WTC11 (cell line): ENCODE measurements at regions not wholly inside any gene's neighbourhood (a gene's known extent, or its start where the extent isn't known, plus 50 kb on each side); places are given as distances from the start of the nearest gene placed in this dataset.

ENCODE experiments used
- ATAC-seq: fragments of 200-7000 bp; cut with Tn5 transposase; 2 replicates; pipeline ENCODE4 v1.10.0; 2021; ENCODE audit warnings: mild to moderate bottlenecking, moderate library complexity
- CTCF ChIA-PET: fragments of 300-600 bp; sonication (Branson Sonifier 250); formaldehyde crosslinking; loops from one replicate; lab custom pipeline; 2021; ENCODE audit warnings: antibody characterized with exemption; lab: Charles Lee
- POLR2A ChIA-PET: fragments of 350-600 bp; sonication (Branson Sonifier 250); formaldehyde crosslinking; loops from one replicate; lab custom pipeline; 2021; ENCODE audit warnings: antibody characterized with exemption; lab: Charles Lee
- DNase-seq: peaks from one replicate; pipeline ENCODE4 v3.0.0; 2021; ENCODE audit warnings: low spot score
- H3K27ac Mint-ChIP-seq: 2 replicates; pipeline ENCODE4 v1.8.0; 2021; ENCODE audit warnings: mixed read lengths
- H3K27me3 Mint-ChIP-seq: 2 replicates; pipeline ENCODE4 v1.8.0; 2021; ENCODE audit warnings: low read depth, mild to moderate bottlenecking, moderate library complexity, mixed read lengths
- H3K36me3 Mint-ChIP-seq: 2 replicates; pipeline ENCODE4 v1.8.0; 2021; ENCODE audit warnings: mixed read lengths
- H3K4me1 Mint-ChIP-seq: 2 replicates; pipeline ENCODE4 v1.8.0; 2022; ENCODE audit warnings: mixed read lengths
- H3K4me3 Mint-ChIP-seq: 2 replicates; pipeline ENCODE4 v1.8.0; 2021; ENCODE audit warnings: mild to moderate bottlenecking, moderate library complexity, mixed read lengths
- H3K9me3 Mint-ChIP-seq: 2 replicates; pipeline ENCODE4 v1.8.0; 2021; ENCODE audit warnings: mixed read lengths
- CREB1 ChIP-seq: sonication (generic); formaldehyde crosslinking; IDR thresholded peaks from 2 replicates; pipeline ENCODE4 v1.8.0; 2023; ENCODE audit warnings: mild to moderate bottlenecking, missing genetic modification reagents
- ETV6 ChIP-seq: sonication (generic); formaldehyde crosslinking; IDR thresholded peaks from 2 replicates; pipeline ENCODE4 v1.8.1; 2022; ENCODE audit warnings: mild to moderate bottlenecking, missing genetic modification reagents
- FOXK1 ChIP-seq: sonication (generic); formaldehyde crosslinking; IDR thresholded peaks from 2 replicates; pipeline ENCODE4 v1.8.0; 2022; ENCODE audit warnings: mild to moderate bottlenecking, moderate library complexity, missing genetic modification reagents
- GABPB1 ChIP-seq: sonication (generic); formaldehyde crosslinking; IDR thresholded peaks from 2 replicates; pipeline ENCODE4 v1.8.1; 2023; ENCODE audit warnings: mild to moderate bottlenecking, missing genetic modification reagents
- MXD4 ChIP-seq: fragments of 250-450 bp; sonication (Bioruptor Pico); IDR thresholded peaks from 2 replicates; pipeline ENCODE4 v1.8.0; 2021; ENCODE audit warnings: mild to moderate bottlenecking, moderate library complexity, borderline replicate concordance
- NFATC4 ChIP-seq: fragments of 250-450 bp; sonication (Bioruptor Pico); IDR thresholded peaks from 2 replicates; pipeline ENCODE4 v1.9.0; 2021; ENCODE audit warnings: mild to moderate bottlenecking
- NR2C2 ChIP-seq: sonication (generic); formaldehyde crosslinking; IDR thresholded peaks from 2 replicates; pipeline ENCODE4 v1.8.0; 2022; ENCODE audit warnings: mild to moderate bottlenecking, missing genetic modification reagents
- NR3C1 ChIP-seq: sonication (generic); formaldehyde crosslinking; conservative IDR thresholded peaks from 2 replicates; pipeline ENCODE4 v1.8.1; 2023; ENCODE audit warnings: low read depth, mild to moderate bottlenecking, missing genetic modification reagents
- SP1 ChIP-seq: sonication (generic); formaldehyde crosslinking; conservative IDR thresholded peaks from 2 replicates; pipeline ENCODE4 v1.8.1; 2022; ENCODE audit warnings: missing genetic modification reagents
- TEAD1 ChIP-seq: sonication (generic); formaldehyde crosslinking; IDR thresholded peaks from 2 replicates; pipeline ENCODE4 v1.8.0; 2022; ENCODE audit warnings: mild to moderate bottlenecking, missing genetic modification reagents
- ZNF263 ChIP-seq: sonication (generic); formaldehyde crosslinking; IDR thresholded peaks from 2 replicates; pipeline ENCODE4 v1.8.1; 2022; ENCODE audit warnings: low read depth, mild to moderate bottlenecking, moderate library complexity, missing genetic modification reagents
- TF ChIP-seq, protein P1 (sequence below): sonication (generic); formaldehyde crosslinking; IDR thresholded peaks from 2 replicates; pipeline ENCODE4 v1.8.0; 2022; ENCODE audit warnings: mild to moderate bottlenecking, missing genetic modification reagents
- TF ChIP-seq, protein P2 (sequence below): sonication (generic); formaldehyde crosslinking; IDR thresholded peaks from 2 replicates; pipeline ENCODE4 v1.8.1; 2023; ENCODE audit warnings: mild to moderate bottlenecking, missing genetic modification reagents, moderate library complexity
- TF ChIP-seq, protein P3 (sequence below): sonication (generic); formaldehyde crosslinking; IDR thresholded peaks from 2 replicates; pipeline ENCODE4 v1.8.1; 2023; ENCODE audit warnings: mild to moderate bottlenecking, missing genetic modification reagents
- TF ChIP-seq, protein P4 (sequence below): sonication (generic); formaldehyde crosslinking; conservative IDR thresholded peaks from 2 replicates; pipeline ENCODE4 v1.8.1; 2022; ENCODE audit warnings: mild to moderate bottlenecking, missing genetic modification reagents
- TF ChIP-seq, protein P5 (sequence below): sonication (generic); formaldehyde crosslinking; IDR thresholded peaks from 2 replicates; pipeline ENCODE4 v1.8.1; 2022; ENCODE audit warnings: low read depth, missing genetic modification reagents, borderline replicate concordance
- TF ChIP-seq, protein P6 (sequence below): sonication (generic); formaldehyde crosslinking; IDR thresholded peaks from 2 replicates; pipeline ENCODE4 v1.8.1; 2023; ENCODE audit warnings: mild to moderate bottlenecking, missing genetic modification reagents, moderate library complexity
- TF ChIP-seq, protein P7 (sequence below): fragments of 250-450 bp; sonication (Bioruptor Pico); IDR thresholded peaks from 2 replicates; pipeline ENCODE4 v1.9.0; 2021; ENCODE audit warnings: mild to moderate bottlenecking
- TF ChIP-seq, protein P8 (sequence below): sonication (generic); formaldehyde crosslinking; IDR thresholded peaks from 2 replicates; pipeline ENCODE4 v1.8.1; 2023; ENCODE audit warnings: mild to moderate bottlenecking, missing genetic modification reagents, borderline replicate concordance

DNA sequence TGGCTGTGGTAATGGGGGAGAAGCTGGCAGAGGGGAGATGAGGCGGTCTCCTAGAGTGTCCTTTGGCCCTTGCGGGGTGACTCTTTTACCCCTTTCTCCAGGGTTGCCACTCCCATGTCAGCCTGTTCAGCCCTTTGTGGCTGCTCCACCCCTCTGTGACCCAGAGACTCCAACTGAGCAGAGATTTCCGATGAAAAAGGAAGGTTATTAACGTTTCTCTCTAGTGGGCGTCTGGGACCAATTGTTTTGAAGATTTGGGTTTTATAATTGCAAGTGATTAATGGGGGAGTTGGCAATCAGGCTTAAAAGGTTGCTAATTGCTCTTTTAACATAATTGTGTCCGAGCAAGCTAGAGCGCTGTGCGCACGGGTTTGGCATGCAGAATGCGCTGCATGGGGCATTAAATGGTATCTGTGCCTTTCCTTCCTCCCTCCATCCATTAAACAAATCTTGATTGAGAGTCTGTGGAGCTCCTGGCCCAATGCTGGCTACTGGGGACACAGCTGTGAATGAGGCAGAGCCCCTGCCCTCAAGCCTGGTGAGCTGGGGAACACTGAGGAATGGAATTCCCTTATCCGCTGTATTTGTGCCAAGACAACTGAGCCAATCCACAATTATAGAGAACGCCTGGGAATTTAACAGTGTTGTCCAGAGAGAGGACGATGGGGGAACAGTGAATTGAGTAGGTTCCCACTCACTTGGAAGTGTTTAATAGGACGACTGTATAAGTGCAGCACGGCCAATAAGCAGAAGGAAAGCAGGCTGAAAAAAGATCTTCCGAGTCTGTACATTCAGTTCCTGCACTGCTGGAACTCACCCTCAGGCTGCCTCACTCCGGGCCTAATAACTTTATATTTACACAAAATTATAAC is 295.9 kb downstream of the MIAT start:
- ATAC-seq = peak; percentile 83
- TF ChIP-seq, protein P1, sequence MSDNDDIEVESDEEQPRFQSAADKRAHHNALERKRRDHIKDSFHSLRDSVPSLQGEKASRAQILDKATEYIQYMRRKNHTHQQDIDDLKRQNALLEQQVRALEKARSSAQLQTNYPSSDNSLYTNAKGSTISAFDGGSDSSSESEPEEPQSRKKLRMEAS (CRISPR knock-in tag) = peak; percentile 20; the same call in 1 of the 2 replicates
- TF ChIP-seq FOXK1 (CRISPR knock-in tag) (0 out of 2 replicates have a peak, but pooled peaks have one; percentile 41), SP1 (CRISPR knock-in tag) (peak; percentile 37; the same call in 1 of the 2 replicates), ETV6 (CRISPR knock-in tag) (0 out of 2 replicates have a peak, but pooled peaks have one; percentile 19), TEAD1 (CRISPR knock-in tag) (peak; percentile 87)
- TF ChIP-seq, protein P2, sequence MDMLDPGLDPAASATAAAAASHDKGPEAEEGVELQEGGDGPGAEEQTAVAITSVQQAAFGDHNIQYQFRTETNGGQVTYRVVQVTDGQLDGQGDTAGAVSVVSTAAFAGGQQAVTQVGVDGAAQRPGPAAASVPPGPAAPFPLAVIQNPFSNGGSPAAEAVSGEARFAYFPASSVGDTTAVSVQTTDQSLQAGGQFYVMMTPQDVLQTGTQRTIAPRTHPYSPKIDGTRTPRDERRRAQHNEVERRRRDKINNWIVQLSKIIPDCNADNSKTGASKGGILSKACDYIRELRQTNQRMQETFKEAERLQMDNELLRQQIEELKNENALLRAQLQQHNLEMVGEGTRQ (CRISPR knock-in tag) = 0 out of 2 replicates have a peak, but pooled peaks have one; percentile 14
- TF ChIP-seq, protein P3, sequence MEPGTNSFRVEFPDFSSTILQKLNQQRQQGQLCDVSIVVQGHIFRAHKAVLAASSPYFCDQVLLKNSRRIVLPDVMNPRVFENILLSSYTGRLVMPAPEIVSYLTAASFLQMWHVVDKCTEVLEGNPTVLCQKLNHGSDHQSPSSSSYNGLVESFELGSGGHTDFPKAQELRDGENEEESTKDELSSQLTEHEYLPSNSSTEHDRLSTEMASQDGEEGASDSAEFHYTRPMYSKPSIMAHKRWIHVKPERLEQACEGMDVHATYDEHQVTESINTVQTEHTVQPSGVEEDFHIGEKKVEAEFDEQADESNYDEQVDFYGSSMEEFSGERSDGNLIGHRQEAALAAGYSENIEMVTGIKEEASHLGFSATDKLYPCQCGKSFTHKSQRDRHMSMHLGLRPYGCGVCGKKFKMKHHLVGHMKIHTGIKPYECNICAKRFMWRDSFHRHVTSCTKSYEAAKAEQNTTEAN = no peak
- TF ChIP-seq, protein P4, sequence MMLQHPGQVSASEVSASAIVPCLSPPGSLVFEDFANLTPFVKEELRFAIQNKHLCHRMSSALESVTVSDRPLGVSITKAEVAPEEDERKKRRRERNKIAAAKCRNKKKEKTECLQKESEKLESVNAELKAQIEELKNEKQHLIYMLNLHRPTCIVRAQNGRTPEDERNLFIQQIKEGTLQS (CRISPR knock-in tag) = no peak
- Mint-ChIP-seq H3K27me3 (peaks cover 56% of the 10 kb centered on the region), H3K9me3 (no peaks in the 10 kb centered on the region), H3K4me1 (peaks cover 59% of the 10 kb centered on the region), H3K27ac (no peak overlapping the region), H3K36me3 (no peaks in the 10 kb centered on the region), H3K4me3 (peak overlapping the region; percentile 57)
- CTCF ChIA-PET = interaction anchor here (2.0 kb wide), 1 partner anchor 117 kb away, joined by 6 read pairs; no protein-coding TSS in a partner anchor
- POLR2A ChIA-PET = no interaction called here
- peak; percentile 28 for DNase-seq

DNA sequence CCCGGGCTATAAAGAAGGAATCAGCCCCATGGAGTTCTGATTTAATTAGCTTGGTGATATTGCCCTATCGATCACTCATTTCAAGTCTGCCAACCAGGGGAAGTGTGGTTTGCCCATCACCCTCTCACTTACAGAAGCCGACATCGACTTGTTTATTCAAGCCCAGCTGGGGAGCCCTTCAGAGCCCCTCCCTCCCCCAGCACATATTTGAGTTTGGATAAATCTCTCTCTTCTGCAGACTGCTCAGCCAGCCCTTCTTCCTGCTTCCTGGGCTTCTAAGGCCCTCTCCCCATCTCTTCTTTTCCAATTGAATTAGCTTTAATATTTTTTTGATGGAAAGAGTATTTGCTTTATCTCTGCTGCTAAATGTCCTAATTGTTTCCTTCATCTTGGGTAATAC is 299.0 kb downstream of the MIAT start:
- ChIA-PET CTCF (interaction anchor here (0.9 kb wide), 1 partner anchor 120 kb away, joined by 3 read pairs; no protein-coding TSS in a partner anchor), POLR2A (no interaction called here)
- no peaks in the 10 kb centered on the region for H3K9me3 Mint-ChIP-seq
- H3K27me3 Mint-ChIP-seq = peaks cover 49% of the 10 kb centered on the region
- ATAC-seq (no peak), DNase-seq (no peak)
- no peaks in the 10 kb centered on the region for H3K36me3 Mint-ChIP-seq
- TF ChIP-seq NFATC4 (CRISPR knock-in tag) (no peak), NR3C1 (CRISPR knock-in tag) (no peak), MXD4 (no peak), ZNF263 (CRISPR knock-in tag) (no peak), FOXK1 (CRISPR knock-in tag) (no peak), NR2C2 (CRISPR knock-in tag) (no peak), CREB1 (CRISPR knock-in tag) (no peak), GABPB1 (no peak), ETV6 (CRISPR knock-in tag) (no peak)
- TF ChIP-seq, protein P5, sequence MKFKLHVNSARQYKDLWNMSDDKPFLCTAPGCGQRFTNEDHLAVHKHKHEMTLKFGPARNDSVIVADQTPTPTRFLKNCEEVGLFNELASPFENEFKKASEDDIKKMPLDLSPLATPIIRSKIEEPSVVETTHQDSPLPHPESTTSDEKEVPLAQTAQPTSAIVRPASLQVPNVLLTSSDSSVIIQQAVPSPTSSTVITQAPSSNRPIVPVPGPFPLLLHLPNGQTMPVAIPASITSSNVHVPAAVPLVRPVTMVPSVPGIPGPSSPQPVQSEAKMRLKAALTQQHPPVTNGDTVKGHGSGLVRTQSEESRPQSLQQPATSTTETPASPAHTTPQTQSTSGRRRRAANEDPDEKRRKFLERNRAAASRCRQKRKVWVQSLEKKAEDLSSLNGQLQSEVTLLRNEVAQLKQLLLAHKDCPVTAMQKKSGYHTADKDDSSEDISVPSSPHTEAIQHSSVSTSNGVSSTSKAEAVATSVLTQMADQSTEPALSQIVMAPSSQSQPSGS (CRISPR knock-in tag) = no peak
- TF ChIP-seq, protein P6, sequence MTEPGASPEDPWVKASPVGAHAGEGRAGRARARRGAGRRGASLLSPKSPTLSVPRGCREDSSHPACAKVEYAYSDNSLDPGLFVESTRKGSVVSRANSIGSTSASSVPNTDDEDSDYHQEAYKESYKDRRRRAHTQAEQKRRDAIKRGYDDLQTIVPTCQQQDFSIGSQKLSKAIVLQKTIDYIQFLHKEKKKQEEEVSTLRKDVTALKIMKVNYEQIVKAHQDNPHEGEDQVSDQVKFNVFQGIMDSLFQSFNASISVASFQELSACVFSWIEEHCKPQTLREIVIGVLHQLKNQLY (CRISPR knock-in tag) = no peak
- TF ChIP-seq, protein P7, sequence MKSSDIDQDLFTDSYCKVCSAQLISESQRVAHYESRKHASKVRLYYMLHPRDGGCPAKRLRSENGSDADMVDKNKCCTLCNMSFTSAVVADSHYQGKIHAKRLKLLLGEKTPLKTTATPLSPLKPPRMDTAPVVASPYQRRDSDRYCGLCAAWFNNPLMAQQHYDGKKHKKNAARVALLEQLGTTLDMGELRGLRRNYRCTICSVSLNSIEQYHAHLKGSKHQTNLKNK (CRISPR knock-in tag) = no peak
- TF ChIP-seq, protein P8, sequence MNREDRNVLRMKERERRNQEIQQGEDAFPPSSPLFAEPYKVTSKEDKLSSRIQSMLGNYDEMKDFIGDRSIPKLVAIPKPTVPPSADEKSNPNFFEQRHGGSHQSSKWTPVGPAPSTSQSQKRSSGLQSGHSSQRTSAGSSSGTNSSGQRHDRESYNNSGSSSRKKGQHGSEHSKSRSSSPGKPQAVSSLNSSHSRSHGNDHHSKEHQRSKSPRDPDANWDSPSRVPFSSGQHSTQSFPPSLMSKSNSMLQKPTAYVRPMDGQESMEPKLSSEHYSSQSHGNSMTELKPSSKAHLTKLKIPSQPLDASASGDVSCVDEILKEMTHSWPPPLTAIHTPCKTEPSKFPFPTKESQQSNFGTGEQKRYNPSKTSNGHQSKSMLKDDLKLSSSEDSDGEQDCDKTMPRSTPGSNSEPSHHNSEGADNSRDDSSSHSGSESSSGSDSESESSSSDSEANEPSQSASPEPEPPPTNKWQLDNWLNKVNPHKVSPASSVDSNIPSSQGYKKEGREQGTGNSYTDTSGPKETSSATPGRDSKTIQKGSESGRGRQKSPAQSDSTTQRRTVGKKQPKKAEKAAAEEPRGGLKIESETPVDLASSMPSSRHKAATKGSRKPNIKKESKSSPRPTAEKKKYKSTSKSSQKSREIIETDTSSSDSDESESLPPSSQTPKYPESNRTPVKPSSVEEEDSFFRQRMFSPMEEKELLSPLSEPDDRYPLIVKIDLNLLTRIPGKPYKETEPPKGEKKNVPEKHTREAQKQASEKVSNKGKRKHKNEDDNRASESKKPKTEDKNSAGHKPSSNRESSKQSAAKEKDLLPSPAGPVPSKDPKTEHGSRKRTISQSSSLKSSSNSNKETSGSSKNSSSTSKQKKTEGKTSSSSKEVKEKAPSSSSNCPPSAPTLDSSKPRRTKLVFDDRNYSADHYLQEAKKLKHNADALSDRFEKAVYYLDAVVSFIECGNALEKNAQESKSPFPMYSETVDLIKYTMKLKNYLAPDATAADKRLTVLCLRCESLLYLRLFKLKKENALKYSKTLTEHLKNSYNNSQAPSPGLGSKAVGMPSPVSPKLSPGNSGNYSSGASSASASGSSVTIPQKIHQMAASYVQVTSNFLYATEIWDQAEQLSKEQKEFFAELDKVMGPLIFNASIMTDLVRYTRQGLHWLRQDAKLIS = no peak
- TF ChIP-seq, protein P2 (CRISPR knock-in tag) = no peak
- H3K27ac Mint-ChIP-seq = no peak overlapping the region
- peaks cover 65% of the 10 kb centered on the region for H3K4me1 Mint-ChIP-seq
- no peak overlapping the region for H3K4me3 Mint-ChIP-seq
